ENCODE measurements at regions not wholly inside any gene's neighbourhood (a gene's known extent, or its start where the extent isn't known, plus 50 kb on each side); places are given as distances from the start of the nearest gene placed in this dataset.
"Not testable (repeated sequence)": the region's sequence is repeated elsewhere in the genome, so short reads cannot be mapped to it uniquely, and the experiment has no call there.

DNA sequence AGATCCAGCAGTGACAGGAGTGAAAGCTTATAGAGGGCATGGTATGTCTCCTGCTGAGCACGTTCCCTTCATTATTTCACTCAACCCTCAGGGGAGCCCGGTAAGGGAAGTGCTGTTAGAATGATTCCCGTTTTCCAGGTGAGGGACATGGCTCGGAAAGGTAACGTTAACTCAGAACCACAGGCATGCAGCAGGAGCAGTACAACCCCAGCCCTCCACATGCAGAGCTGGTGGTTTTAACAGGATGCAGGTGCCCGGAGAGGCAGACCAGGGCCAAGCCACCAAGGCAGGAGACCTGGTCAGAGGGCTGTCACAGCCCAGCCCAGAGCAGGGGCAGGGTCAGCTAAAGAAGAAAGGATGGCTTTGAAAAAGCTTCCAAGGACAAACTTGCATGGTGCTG is 268.5 kb downstream of the SH3BP4 start:
- no peak for DNase-seq

DNA sequence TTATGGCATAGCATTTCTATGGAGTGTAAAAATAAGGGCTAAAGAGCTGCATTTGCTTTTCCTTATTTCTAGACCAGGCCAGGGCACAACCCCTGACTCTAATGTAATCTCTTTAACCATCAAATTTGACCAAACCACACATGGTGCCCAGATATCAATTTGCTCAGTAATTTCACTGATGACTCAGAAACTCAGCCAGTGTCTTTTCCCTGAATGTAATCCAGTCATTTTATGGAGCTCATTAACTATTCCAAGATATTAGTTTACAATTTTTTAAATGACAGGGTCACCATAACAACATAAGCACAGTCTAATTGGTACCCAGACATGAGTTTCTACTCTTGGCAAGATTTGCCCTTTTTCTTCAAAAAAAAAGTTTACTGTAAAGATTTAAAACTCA is 270.8 kb upstream of the AGAP1 start:
- DNase-seq = no peak

GRCh38 chr2:235224410-235224809 is 269.4 kb upstream of the AGAP1 start:
- DNase-seq = no peak

DNA sequence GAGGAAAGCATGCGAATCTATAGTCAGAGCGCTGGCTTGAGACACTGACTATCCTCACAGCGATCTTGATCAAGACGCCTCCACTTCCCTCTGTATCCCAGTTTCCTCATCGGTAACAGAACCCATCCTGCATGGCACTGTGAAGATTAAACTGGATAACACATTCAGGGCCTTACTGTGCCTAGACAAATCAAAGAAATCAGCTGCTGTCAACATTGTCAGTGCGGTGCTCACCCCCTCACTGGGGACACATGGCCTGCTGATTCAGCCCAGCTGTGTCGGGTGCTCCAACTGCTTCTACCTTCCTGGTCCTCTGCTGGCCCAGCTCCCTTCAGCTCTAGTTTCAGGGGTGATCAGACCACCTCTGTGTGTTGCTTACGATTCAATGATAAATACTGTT is 268.6 kb upstream of the AGAP1 start:
- DNase-seq = no peak

DNA sequence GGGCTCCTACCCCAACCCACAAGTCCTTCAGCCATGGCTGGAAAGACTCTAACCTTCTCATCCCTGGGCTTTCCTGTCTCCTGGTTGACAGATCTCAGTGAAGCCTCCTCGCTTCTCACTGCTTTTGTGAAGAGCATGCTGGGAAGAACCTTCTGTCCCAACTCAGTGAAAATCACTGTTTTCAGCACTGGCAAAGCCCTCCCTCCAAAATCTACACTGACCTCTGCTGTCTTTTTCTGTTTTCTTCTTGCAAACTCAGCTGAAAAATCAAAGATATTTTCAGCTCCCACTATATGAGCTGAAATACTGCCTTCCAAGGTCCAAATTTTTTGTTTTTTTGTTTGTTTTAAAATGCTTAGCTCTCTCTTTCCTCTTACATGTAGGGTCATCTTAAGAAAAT is 266.3 kb upstream of the AGAP1 start:
- no peak for DNase-seq

GRCh38 chr2:235228422-235228821 is 265.4 kb upstream of the AGAP1 start:
- DNase-seq = not testable (repeated sequence)

DNA sequence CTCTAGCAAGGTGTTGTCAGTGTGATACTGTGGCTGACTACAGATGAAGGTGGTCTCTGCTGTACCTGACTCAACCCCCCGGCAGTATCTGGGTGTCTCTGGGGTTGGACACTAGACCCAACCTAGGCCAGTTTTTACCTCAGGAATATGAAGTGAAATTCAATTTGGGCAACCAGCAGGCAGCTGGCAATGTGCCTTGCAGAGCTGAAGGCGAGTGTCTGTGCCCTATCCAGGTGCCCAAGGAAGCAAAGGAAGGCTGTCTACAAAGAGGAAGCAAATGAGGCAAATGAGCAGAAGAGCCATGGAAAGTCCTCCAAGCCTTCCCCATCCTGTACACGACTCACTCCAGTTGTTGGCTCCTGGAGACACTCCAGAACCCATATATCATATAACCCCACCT is 264.6 kb upstream of the AGAP1 start:
- DNase-seq = no peak

- peak; percentile 29 for DNase-seq
These were observed 262.8 kb upstream of the AGAP1 start for GRCh38 chr2:235230821-235231601.

- no peak for DNase-seq
These were observed 261.1 kb upstream of the AGAP1 start for GRCh38 chr2:235232449-235233433.

DNA sequence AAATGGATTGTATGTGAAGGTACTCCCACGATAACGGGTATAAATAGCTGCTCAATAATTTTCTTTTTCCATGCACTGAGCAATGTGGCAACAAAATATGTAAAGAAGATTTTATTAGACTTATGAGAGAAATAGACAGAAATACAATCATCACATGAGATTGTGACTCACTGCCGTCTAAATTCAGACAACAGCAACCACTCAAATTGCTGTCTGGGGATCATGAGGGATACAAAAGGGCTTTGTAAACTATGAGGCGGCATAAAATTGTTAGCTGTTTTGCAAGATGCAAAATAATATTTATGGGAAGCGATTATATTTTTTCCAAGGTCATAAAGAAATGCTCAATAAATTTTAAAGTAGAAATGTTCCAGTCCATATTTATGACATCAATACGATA is 259.1 kb upstream of the AGAP1 start:
- no peak for DNase-seq

- peak; percentile 39 for DNase-seq
These were observed 257.7 kb upstream of the AGAP1 start for GRCh38 chr2:235235977-235236767.

DNA sequence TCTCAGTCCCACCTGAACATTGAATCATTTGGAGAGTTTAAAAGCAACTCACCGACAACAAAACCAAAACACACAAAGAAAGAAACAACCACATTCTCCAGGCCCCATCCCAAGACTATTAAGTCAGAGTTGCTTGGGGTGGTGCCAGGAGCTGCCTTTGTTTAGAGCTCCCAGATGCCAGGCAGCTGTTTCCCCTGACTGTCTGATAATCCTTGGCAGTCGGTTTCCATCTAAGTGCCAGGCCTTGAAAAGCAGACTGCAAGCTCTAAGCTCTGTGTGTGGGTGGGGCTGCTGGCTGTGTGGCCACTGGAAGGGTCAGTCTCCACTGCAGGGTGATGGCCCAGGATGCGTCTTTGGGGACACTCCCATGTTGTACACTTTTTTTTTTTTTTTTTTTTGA is 255.3 kb upstream of the AGAP1 start:
- peak; percentile 92 for DNase-seq

- DNase-seq = no peak
These were observed 253.3 kb upstream of the AGAP1 start for GRCh38 chr2:235240574-235240973.

- no peak for DNase-seq
These were observed 249.3 kb upstream of the AGAP1 start for GRCh38 chr2:235244255-235245220.

GRCh38 chr2:235247001-235247400 is 246.8 kb upstream of the AGAP1 start:
- DNase-seq = no peak

GRCh38 chr2:235255693-235256092 is 238.2 kb upstream of the AGAP1 start:
- DNase-seq = no peak

DNA sequence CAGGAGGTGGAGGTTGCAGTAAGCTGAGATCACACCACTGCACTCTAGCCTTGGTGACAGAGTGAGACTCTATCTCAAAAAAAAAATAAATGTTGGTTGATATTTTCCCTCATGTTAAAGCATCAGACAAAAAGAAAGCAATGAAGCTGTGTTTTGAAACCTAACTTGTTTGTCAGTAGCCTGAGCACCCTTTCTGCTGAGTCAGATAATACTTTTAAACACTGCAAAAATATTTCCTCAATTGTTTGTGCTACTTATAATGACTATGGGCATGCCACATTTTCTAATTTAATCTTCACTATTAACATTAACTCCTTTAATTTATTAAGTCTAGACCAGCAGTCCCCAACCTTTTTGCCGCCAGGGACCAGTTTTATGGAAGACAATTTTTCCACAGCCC is 236.3 kb upstream of the AGAP1 start:
- no peak for DNase-seq

DNA sequence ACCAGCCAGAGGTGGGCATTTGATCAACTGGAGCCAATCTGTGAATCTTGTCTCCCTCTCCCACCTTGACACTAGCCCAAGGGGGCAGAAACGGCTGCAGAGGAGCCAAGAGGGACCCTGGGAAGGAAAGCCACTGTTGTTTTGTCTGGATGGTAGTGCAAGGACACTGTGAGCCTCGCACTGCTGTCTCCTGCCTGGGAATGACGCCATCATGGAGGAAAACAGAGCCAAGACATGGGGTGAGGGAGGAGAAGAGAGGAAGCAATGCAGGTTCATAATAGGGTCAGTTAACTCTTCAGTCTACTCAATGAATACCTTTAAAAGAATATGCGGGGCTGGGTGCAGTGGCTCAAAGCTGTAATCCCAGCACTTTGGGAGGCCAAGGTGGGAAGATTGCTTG is 231.1 kb upstream of the AGAP1 start:
- no peak for DNase-seq

DNA sequence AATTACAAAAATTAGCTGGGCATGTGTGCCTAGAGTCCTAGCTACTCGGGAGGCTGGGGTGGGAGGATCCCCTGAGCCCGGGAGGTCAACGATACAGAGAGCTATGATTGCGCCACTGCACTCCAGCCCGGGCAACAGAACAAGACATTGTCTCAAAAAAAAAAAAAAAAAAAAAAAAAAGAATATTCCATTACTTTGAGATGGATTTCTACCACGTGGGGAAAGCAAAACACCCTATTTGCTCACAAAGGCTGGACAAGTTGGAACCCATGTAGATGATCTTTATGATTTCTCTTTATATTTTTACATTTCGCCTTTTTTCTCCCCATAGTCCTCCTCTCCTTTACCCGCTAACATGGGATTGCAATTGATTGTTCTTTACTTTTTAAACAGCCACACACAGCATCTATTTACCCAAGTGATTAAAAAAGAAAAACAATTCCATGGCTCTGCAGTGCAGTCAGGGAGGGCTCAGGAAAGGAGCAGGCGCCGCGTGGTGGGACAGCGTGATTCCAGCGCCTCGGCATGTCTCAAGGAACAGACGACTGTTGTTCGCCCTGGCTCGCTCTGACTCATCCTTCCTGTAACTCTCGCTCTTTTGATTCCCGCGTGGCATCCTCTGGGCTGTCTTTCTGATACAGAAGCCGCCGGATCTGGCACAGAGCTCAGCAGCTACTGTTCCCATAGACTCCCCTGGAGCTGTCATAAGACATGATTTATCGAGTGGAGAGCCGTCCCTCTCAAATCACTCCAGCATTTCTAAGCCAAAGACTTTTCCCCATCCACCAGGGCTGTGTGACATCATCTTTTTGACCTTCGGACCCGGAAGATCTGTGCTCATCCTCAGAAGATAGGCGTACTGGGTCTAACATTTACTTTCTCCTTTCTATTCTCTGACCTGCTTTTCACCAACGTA is 230.4 kb upstream of the AGAP1 start:
- peak; percentile 85 for DNase-seq

DNA sequence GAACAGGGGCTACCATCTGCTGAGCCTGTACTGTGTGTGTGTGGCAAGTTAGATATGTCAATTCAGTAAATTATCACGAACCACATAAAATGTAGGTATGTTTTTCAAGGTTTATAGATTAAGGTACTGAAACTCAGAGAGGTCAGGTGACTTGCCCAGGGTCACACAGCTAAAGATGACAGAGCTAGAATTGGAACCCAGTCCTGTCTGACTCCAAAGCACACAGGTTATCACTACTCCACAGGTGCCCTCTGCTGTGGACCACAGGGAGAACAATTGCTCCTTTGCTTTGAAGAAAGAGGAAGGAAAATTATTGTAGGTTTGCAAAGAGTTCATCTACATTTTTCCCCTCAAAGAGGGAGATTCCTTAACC is 229.7 kb upstream of the AGAP1 start:
- peak; percentile 20 for DNase-seq

- no peak for DNase-seq
These were observed 229.3 kb upstream of the AGAP1 start for GRCh38 chr2:235264512-235264911.
